ENCODE measurements at regions not wholly inside any gene's neighbourhood (a gene's known extent, or its start where the extent isn't known, plus 50 kb on each side); places are given as distances from the start of the nearest gene placed in this dataset.

DNA sequence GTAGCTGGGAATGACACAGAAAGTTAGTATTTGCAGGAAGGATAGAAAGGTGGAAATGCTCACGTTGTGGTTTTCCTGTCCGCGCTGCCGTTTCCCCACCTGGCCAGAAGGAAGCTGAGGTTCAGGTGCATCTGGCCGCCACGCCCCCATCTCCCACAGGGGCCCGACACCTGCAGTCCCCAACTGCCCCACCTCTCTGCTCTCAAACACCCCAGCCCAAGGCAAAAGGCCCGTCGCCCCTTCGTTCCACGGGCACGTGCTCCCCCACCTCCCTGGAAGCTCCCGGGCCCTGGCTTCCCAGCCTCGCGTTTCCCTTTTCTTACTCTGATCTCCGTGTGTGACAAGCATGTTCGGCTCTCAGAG, 985.1 kb downstream of the BRD1 start:
- TF ChIP-seq, protein P1, sequence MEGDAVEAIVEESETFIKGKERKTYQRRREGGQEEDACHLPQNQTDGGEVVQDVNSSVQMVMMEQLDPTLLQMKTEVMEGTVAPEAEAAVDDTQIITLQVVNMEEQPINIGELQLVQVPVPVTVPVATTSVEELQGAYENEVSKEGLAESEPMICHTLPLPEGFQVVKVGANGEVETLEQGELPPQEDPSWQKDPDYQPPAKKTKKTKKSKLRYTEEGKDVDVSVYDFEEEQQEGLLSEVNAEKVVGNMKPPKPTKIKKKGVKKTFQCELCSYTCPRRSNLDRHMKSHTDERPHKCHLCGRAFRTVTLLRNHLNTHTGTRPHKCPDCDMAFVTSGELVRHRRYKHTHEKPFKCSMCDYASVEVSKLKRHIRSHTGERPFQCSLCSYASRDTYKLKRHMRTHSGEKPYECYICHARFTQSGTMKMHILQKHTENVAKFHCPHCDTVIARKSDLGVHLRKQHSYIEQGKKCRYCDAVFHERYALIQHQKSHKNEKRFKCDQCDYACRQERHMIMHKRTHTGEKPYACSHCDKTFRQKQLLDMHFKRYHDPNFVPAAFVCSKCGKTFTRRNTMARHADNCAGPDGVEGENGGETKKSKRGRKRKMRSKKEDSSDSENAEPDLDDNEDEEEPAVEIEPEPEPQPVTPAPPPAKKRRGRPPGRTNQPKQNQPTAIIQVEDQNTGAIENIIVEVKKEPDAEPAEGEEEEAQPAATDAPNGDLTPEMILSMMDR (IDR thresholded peaks at IDR 0.05; ENCODE audit: insufficient read depth, low read length) = no peak
- no peak for TF ChIP-seq POLR2AphosphoS5 (IDR thresholded peaks at IDR 0.05; ENCODE audit: low read depth)
- TF ChIP-seq, protein P2, sequence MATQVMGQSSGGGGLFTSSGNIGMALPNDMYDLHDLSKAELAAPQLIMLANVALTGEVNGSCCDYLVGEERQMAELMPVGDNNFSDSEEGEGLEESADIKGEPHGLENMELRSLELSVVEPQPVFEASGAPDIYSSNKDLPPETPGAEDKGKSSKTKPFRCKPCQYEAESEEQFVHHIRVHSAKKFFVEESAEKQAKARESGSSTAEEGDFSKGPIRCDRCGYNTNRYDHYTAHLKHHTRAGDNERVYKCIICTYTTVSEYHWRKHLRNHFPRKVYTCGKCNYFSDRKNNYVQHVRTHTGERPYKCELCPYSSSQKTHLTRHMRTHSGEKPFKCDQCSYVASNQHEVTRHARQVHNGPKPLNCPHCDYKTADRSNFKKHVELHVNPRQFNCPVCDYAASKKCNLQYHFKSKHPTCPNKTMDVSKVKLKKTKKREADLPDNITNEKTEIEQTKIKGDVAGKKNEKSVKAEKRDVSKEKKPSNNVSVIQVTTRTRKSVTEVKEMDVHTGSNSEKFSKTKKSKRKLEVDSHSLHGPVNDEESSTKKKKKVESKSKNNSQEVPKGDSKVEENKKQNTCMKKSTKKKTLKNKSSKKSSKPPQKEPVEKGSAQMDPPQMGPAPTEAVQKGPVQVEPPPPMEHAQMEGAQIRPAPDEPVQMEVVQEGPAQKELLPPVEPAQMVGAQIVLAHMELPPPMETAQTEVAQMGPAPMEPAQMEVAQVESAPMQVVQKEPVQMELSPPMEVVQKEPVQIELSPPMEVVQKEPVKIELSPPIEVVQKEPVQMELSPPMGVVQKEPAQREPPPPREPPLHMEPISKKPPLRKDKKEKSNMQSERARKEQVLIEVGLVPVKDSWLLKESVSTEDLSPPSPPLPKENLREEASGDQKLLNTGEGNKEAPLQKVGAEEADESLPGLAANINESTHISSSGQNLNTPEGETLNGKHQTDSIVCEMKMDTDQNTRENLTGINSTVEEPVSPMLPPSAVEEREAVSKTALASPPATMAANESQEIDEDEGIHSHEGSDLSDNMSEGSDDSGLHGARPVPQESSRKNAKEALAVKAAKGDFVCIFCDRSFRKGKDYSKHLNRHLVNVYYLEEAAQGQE (IDR thresholded peaks at IDR 0.05; ENCODE audit: insufficient replicate concordance, low read depth) = no peak
- TF ChIP-seq GABPA (IDR thresholded peaks at IDR 0.05; ENCODE audit: low read depth) = no peak

Measured in HL-60 (cell line).